Hepatocyte (in vitro differentiated cells): ENCODE measurements at regions not wholly inside any gene's neighbourhood (a gene's known extent, or its start where the extent isn't known, plus 50 kb on each side); places are given as distances from the start of the nearest gene placed in this dataset.

ENCODE experiments used
- DNase-seq: peaks from one replicate; pipeline ENCODE4 v3.0.0-alpha.2; 2016; ENCODE audit warnings: low spot score
- H2AFZ ChIP-seq: fragments of 200-600 bp; sonication (generic); 2 replicates; pipeline ENCODE4 v1.6.0; 2016; ENCODE audit warnings: antibody characterized with exemption, mild to moderate bottlenecking
- H3K27ac ChIP-seq: fragments of 200-600 bp; sonication (generic); 2 replicates; pipeline ENCODE4 v1.5.1; 2016; ENCODE audit warnings: mild to moderate bottlenecking
- H3K27me3 ChIP-seq: fragments of 200-600 bp; sonication (generic); 2 replicates; pipeline ENCODE4 v1.6.1; 2016
- H3K36me3 ChIP-seq: fragments of 200-600 bp; sonication (generic); replicated peaks from 2 replicates; pipeline ENCODE4 v1.5.1; 2016; ENCODE audit warnings: low read depth; ENCODE audit not compliant: insufficient read depth
- H3K4me1 ChIP-seq: fragments of 200-600 bp; sonication (generic); 2 replicates; pipeline ENCODE4 v1.5.1; 2016; ENCODE audit warnings: mild to moderate bottlenecking, moderate library complexity; ENCODE audit not compliant: insufficient read depth
- H3K4me2 ChIP-seq: fragments of 200-600 bp; sonication (generic); 2 replicates; pipeline ENCODE4 v1.6.0; 2016
- H3K4me3 ChIP-seq: fragments of 200-600 bp; sonication (generic); 2 replicates; pipeline ENCODE4 v1.5.1; 2016; ENCODE audit warnings: mild to moderate bottlenecking
- H3K79me2 ChIP-seq: fragments of 200-600 bp; sonication (generic); 2 replicates; pipeline ENCODE4 v1.6.0; 2017; ENCODE audit warnings: mild to moderate bottlenecking
- H3K9me2 ChIP-seq: fragments of 200-600 bp; sonication (generic); replicated peaks from 2 replicates; pipeline ENCODE4 v1.6.0; 2017; ENCODE audit warnings: mild to moderate bottlenecking; ENCODE audit not compliant: insufficient read depth
- H3K9me3 ChIP-seq: fragments of 200-600 bp; sonication (generic); 2 replicates; pipeline ENCODE4 v1.5.1; 2016; ENCODE audit warnings: low read depth, mild to moderate bottlenecking
- H4K20me1 ChIP-seq: fragments of 200-600 bp; sonication (generic); 2 replicates; pipeline ENCODE4 v1.6.0; 2016; ENCODE audit warnings: mild to moderate bottlenecking; ENCODE audit not compliant: insufficient read depth, poor library complexity, severe bottlenecking
- CTCF ChIP-seq: fragments of 200-600 bp; sonication (generic); IDR thresholded peaks from 2 replicates; pipeline ENCODE4 v1.5.1; 2016; ENCODE audit warnings: antibody characterized with exemption, mild to moderate bottlenecking; ENCODE audit not compliant: poor library complexity
- EZH2 ChIP-seq: fragments of 200-600 bp; sonication (generic); IDR thresholded peaks from 2 replicates; pipeline ENCODE4 v1.6.1; 2016; ENCODE audit warnings: antibody characterized with exemption, mild to moderate bottlenecking, borderline replicate concordance
- EZH2phosphoT487 ChIP-seq: fragments of 200-600 bp; sonication (generic); IDR thresholded peaks from one replicate; pipeline ENCODE4 v1.6.1; 2018; ENCODE audit warnings: antibody characterized with exemption, mild to moderate bottlenecking, low read depth, moderate library complexity; ENCODE audit not compliant: unreplicated experiment, severe bottlenecking
- WGBS: methylation state at CpG from one replicate; pipeline ENCODE4 v1.1.6; 2016; ENCODE audit warnings: low lambda C conversion rate; ENCODE audit errors: missing lambda C conversion rate; 5-methylcytosine and 5-hydroxymethylcytosine counted together

- Histone ChIP-seq H3K9me3 (no peaks in the 10 kb centered on the region), H3K27me3 (no peaks in the 10 kb centered on the region), H3K9me2 (no peaks in the 10 kb centered on the region), H3K79me2 (no peaks in the 10 kb centered on the region), H3K36me3 (no peaks in the 10 kb centered on the region), H3K27ac (peak overlapping the region; percentile 65), H3K4me1 (no peaks in the 10 kb centered on the region), H4K20me1 (no peaks in the 10 kb centered on the region), H3K4me3 (no peak overlapping the region), H3K4me2 (peak overlapping the region; percentile 30), H2AFZ (no peak overlapping the region)
- TF ChIP-seq EZH2phosphoT487 (no peak), EZH2 (no peak), CTCF (no peak)
- DNase-seq = no peak
- WGBS = 87% methylated on average over 4 of the region's 4 CpGs
Observed at GRCh38 chr2:39491653-39492052, 54.6 kb upstream of the MAP4K3 start.

GRCh38 chr2:39492095-39492590 lies 55.1 kb upstream of the MAP4K3 start:
- Histone ChIP-seq H3K27me3 (no peaks in the 10 kb centered on the region), H3K27ac (peak overlapping the region; percentile 65), H3K4me2 (peak overlapping the region; percentile 30), H4K20me1 (no peaks in the 10 kb centered on the region), H3K9me3 (no peaks in the 10 kb centered on the region), H3K4me1 (no peaks in the 10 kb centered on the region), H3K36me3 (no peaks in the 10 kb centered on the region), H3K9me2 (no peaks in the 10 kb centered on the region), H2AFZ (no peak overlapping the region), H3K4me3 (no peak overlapping the region), H3K79me2 (no peaks in the 10 kb centered on the region)
- no peak for TF ChIP-seq CTCF
- TF ChIP-seq EZH2phosphoT487 = no peak
- no peak for TF ChIP-seq EZH2
- 29% methylated on average over 3 of the region's 3 CpGs for WGBS
- peak; percentile 36 for DNase-seq

GRCh38 chr2:39492716-39493115 lies 55.6 kb upstream of the MAP4K3 start:
- TF ChIP-seq EZH2phosphoT487 (no peak), CTCF (no peak), EZH2 (no peak)
- H3K4me3 ChIP-seq = no peak overlapping the region
- H2AFZ ChIP-seq = no peak overlapping the region
- peak overlapping the region; percentile 30 for H3K4me2 ChIP-seq
- H4K20me1 ChIP-seq = no peaks in the 10 kb centered on the region
- no peaks in the 10 kb centered on the region for H3K9me2 ChIP-seq
- H3K27me3 ChIP-seq = no peaks in the 10 kb centered on the region
- no peak for DNase-seq
- H3K79me2 ChIP-seq = no peaks in the 10 kb centered on the region
- H3K27ac ChIP-seq = peak overlapping the region; percentile 5
- H3K4me1 ChIP-seq = no peaks in the 10 kb centered on the region
- H3K9me3 ChIP-seq = no peaks in the 10 kb centered on the region
- no peaks in the 10 kb centered on the region for H3K36me3 ChIP-seq

GRCh38 chr2:39494784-39495251 lies 57.7 kb upstream of the MAP4K3 start:
- Histone ChIP-seq H3K4me2 (no peak overlapping the region), H3K27me3 (no peaks in the 10 kb centered on the region), H3K9me2 (no peaks in the 10 kb centered on the region), H3K36me3 (no peaks in the 10 kb centered on the region), H3K4me1 (no peaks in the 10 kb centered on the region), H3K79me2 (no peaks in the 10 kb centered on the region), H3K27ac (no peak overlapping the region), H3K9me3 (no peaks in the 10 kb centered on the region), H4K20me1 (no peaks in the 10 kb centered on the region), H2AFZ (no peak overlapping the region), H3K4me3 (no peak overlapping the region)
- no peak for TF ChIP-seq CTCF
- TF ChIP-seq EZH2phosphoT487 = no peak
- TF ChIP-seq EZH2 = no peak
- WGBS = 62% methylated on average over 6 of the region's 6 CpGs
- DNase-seq = peak; percentile 46
